Dedifferentiated amniotic fluid mesenchymal stem cell (primary cell): ENCODE measurements at regions not wholly inside any gene's neighbourhood (a gene's known extent, or its start where the extent isn't known, plus 50 kb on each side); places are given as distances from the start of the nearest gene placed in this dataset.
A peak's percentile ranks its signal among the peaks of the same experiment; 100 is the strongest.
"Not testable (repeated sequence)": the region's sequence is repeated elsewhere in the genome, so short reads cannot be mapped to it uniquely, and the experiment has no call there.

Experiments
- DNase-seq: peaks from one replicate; pipeline ENCODE4 v3.0.0-alpha.2; 2016; ENCODE audit errors: extremely low spot score

DNA sequence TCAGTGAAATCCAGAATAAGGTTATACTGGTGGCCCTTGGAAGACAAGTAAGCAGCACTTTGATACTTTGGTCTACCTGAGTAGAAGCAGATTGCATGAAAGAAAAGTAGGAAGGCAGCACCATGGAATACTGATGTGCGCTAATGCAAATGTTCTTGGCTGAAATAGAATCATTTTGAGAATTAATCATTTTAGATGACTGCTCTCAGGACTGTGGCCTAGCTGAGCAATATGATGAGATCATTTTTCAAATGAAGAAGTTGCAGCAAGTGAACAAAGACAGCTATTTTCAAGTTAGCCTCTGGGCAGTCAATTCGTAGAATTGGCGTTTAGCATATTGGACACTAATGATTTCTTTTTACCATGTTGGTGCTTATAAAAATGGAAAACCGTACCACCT, 483.5 kb downstream of the TMEM232 start:
- DNase-seq: no peak

DNA sequence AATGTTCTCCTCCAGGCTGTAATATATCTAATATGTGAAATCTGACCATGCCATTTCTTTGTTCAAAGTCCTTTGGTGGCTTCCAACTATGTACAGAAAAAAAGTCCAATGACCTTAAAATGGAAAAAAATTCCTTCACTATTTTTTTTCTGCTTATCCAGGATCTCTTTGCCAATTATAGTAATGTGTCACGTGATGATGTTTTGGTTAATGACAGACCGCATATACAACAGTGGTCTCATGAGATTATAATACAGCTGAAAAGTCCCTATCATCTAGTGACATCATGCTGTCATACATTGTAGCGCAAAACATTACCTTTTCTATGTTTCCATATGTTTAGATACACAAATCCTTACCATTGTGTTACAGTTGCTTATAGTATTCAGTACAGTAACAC, 477.6 kb downstream of the TMEM232 start:
- no peak for DNase-seq

DNA sequence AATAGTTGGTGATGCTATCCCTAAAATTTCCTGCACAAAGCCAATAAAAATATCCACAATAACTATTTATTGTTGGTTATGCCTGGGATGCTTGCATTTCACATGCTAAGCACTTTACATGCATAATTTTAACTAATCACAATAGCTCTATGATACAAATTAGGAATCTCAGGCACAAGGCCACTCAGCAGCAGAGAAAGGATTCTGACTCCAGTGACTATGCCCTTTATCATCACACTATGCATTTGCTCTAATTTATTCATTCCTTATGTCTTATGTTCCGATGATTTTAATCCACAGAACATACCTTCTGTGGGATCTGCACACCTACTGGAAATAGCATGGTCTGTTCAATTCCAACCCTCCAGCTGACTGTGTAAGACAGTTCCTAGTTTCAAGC, 476.1 kb downstream of the TMEM232 start:
- DNase-seq: no peak

DNA sequence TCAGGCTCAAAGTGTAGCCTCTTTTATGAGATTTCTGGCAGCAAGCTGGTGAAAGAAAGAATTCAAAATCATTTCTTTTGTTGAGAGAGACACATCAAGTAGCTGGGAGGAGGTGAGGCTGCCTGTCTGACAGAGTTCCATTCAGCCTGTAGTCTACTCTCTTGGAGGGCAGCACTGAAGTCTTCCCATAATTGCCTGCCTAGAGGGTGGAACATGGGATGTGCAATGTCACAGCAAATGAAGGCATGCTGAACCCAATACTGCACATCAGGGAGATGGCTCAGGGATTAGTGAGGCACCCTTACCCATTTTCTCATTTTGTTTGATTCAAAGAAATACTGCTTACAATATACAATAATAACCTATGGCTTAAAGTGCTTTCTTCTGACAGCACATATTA, 475.7 kb downstream of the TMEM232 start:
- DNase-seq: no peak

DNA sequence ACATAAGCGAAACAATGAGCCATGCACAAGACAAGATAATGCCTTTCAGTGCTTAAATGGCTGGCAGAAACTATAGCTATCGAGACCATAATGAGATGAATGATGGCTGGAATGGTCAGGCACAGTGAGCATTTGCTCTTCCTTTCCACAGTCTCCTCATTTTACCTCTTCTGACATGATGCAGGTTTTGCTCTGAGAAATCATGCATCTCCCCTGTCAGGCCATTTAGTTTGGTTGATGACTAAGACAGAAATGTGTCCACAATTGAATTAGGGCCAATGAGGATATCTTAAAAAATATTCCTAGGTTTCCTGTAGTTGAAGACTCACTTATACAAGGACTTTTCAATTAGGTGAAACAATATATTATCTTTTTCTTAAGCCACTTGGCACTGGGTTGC, 475.1 kb downstream of the TMEM232 start:
- no peak for DNase-seq

DNA sequence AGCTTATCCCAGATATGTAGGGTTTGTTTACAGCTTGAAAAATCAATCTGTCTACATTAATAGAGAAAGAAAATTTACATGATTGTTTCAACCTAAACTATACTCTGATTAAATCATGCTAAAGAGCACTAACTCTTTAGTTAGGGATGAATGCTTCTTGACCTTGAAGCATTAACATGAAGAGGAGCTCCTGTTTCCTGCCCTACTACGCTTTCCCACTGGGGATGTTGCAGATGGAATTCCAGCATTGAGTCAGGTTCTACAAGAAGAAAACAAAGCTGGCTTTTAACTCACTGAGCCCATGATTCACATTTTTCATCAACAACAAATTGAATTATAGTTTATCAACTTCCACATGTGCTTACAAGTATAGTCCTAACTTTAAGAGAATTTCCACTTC, 471.3 kb downstream of the TMEM232 start:
- DNase-seq: no peak

DNA sequence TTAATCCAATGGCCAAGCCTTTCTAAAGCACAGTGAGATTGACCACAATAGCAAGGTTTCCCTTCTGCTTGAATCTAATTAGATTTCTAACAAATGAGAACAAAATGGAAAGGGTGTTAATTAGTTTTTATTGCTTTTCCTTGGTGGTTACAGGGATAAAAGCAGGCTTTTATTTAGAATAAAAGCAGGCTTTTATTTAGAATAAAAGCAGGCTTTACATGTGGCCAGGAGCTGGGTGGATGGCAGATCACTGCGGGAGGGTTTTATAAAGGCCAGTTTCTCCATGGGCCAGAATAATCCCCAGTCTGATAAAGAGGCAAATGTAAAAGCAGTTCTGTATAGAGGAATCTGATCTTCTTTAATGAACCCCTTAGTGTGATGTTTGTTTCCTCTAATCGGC, 470.2 kb downstream of the TMEM232 start:
- DNase-seq: no peak

DNA sequence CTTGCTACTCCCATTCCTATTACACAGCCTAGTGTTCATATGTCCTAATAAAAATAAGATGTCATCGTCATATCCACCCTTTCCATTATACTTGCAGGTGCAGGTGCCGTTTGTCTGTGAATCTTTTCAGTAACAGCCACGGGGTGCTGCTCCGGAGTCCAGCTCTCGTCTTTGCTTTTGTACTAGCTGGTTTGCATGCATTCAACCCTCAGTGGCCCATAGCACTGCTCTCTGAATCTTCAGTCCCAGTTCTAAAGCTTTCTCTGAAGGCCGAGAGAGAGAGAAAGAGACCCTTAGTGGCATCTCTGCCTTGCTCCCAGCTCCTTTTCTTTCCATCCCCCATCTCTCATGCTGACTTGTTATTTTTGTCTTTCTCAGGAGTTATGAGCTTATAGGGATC, 468.5 kb downstream of the TMEM232 start:
- DNase-seq: no peak

DNA sequence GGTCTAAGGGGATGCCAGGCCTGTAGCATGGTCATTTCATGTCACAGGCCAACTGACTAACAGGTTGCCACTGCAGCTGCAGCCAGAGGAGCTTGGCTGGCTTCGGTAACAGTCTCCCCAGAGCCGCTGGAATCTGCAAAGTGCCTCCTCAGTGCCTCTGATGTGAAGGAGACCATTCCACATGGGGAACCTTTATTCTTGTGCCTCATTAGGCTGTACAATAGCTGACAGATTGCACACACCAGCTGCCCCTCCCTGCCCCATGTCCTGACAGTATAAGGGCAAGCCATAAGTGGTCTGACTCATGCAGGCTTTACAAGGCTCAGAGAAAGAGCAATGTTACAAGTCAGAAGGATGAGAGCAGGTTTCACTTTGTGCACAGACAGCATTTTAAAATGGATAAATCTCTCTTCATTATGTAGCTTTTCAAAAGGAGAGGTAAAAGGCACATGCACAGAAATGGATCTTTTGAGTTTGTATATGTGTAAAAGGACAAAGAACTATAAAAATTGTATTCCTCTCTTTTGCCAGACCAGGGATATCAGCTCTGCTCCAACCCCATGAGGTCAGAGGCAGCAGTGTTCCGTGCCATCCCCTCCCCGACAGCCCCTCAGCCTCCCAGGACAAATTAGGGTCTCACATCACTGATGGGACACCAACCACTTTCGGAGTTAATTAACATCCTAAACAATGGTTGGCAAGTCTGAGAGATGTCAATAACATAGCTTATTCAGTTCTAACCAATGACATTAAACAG, 467.8 kb downstream of the TMEM232 start:
- peak; percentile 70 for DNase-seq

DNA sequence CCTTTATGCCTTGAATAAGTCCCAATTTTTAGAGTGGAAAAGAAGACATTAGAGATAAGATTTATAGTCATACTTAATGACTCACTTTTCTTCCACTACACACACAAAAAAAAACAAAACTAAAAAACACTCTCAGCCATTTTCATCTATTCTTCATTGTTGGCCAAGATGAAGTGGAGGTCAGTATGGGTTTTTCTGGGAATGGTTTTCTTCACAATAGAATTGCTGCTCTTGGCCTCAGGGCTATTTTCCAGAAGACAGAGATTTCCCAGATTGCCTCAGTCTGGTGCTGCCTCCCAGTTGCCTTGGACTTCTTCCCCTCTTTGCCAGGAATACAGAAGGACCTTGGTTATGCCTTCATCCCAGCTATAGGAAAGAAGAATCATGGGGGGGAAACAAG, 463.7 kb downstream of the TMEM232 start:
- no peak for DNase-seq

DNA sequence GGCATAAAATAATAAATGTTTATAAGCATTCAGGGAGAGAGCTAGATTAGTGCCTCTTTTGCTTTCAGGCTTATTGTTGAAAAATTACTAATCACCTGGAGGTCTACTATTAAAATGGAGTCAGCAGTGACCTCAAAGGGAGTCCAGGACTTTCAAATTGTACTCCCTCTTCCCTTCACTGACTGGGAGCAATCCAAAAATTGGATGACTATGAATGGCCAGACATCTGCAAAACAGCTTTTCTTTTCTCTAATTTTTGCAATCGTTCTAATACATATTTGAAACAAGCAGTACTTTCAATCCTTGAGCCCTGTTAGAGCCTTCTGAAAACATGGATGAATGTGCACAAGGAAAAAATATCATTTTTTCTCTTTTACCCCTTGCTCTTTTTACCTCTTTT, 461.8 kb downstream of the TMEM232 start:
- DNase-seq: no peak

DNA sequence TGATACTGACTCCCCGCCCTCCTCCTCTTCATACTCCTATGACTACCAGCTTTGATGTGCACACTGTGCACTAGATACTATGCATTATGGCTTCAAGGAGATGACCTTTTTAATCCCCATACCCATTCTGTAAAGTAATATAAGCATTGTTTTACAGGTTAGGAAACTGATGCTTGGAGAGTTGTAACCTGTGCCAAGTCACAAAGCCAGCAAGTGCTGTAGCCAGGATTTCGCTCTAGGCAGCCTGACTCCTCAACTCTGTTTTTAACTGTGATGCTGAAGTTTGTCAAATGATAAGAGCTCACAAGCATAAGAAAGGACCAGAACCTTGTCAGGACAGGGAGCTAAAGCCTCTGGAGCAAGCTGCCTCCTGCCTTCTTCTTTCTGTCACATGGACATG, 461.3 kb downstream of the TMEM232 start:
- no peak for DNase-seq

DNA sequence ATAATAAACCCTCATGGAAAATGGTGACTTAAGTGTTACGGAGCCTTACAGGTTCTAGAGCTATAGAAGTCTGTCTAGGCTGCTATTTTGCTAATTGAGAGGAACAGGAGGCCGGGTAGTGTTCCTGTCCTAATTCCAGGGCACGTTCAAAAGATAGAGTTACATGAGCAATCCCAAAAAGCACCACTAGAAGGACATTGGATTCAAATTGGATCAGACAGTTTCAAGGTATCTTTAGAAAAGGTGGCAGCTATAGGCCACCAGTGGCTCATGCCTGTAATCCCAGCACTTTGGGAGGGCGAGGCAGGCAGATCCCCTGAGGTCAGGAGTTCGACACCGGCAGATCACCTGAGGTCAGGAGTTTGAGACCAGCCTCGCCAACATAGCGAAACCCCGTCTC, 458.8 kb downstream of the TMEM232 start:
- no peak for DNase-seq

DNA sequence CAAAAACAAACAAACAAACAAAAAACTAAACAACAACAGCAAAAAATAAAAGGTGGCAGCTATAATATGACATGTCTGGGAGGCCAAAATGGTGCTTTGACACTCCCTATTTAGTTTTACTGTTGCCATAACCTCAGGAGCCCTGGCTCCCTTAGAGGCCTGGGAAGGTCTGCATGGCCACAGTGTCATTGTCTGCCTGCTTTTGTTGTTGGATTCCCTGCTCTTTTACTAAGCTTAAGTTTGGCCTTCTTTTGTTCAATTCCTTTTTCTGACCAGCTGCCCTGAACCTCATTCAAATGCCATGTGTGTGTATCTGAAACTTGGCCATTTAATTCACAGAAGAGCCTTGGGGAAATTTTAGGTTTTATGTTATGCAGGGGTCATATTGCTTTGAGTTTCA, 458.2 kb downstream of the TMEM232 start:
- no peak for DNase-seq

DNA sequence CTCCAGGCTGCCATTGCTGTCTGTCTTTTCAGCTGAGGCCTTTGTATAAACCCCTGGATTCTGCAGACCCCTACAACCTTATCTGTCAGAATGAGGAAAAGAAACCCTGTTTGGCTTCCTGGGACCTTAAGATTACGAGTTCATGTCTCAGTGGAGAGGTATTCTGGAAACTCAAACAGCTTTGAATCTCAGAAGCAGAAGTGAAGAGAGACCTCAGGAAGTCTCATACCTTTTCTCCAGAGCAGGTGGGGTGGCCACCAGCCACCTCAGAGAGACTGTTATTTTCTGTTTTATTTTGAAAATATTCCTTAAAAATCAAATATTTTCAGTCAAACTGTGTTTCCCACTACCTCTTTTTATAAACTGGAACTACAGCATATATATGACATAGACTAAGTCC, 457.5 kb downstream of the TMEM232 start:
- DNase-seq: no peak

DNA sequence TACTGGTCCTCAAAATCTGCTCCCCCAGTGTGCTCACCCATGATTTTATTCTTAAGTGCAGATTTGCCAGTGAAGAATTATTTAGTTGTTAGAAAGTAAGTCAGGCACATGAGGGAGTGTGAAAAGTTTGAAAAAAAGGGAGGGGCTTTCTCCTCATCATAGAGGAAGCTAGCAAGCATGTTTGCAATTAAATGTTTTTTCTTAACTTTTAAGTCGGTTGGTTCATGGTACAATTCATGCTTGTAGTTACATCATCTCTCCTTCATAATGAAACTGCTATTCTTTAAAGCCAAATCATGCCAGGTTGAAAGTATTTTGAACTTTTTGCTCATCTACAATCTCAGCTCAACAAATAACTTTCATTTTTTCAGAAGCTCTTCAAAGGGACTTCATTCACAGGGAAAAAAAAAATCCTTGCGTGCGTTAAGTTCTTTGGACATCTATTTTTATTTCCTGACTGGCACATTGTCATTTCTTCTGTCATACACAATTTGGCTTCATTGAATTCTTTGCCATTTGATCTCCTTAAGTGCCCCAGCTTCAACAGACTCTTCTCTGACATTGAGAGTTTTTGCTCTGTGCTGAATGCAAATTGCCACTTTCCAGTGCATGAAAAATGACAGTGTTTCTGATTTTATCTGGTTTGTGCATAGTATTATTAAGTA, 456.9 kb downstream of the TMEM232 start:
- peak; percentile 35 for DNase-seq

DNA sequence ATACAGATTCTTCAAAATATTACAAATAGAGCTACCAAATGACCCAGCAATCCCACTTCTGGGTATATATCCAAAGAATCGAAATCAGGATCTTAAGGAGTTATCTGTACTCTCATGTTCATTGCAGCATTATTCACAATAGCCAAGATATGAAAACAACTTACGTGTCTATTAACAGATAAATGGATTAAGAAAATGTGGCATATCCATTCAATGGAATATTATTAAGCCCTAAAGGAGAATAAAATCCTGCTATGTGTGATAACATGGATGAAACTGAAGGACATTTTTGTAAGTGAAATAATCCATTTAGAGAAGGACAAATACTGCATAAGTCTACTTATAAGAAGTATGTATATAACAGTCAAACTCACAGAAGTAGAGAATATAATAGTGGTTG, 450.6 kb downstream of the TMEM232 start:
- no peak for DNase-seq

DNA sequence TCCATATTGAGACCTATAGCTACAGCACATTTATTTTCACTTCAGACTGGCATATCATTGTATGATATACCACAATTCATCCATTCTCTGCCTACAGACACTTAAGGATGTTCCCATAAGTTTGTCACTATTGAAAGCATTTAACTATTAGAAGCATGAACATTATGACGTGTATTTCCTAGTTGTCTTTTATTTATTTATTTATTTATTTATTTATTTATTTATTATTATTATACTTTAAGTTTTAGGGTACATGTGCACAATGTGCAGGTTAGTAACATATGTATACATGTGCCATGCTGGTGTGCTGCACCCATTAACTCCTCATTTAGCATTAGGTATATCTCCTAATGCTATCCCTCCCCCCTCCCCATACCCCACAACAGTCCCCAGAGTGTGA, 448.0 kb downstream of the TMEM232 start:
- not testable (repeated sequence) for DNase-seq

DNA sequence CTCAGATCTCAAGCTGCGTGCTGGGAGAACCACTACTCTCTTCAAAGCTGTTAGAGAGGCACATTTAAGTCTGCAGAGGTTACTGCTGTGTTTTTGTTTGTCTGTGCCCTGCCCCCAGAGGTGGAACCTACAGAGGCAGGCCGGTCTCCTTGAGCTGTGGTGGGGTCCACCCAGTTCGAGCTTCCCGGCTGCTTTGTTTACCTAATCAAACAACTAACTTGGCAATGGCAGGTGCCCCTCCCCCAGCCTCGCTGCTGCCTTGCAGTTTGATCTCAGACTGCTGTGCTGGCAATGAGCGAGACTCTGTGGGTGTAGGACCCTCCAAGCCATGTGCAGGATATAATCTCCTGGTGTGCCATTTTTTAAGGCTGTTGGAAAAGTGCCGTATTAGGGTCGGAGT, 442.4 kb downstream of the TMEM232 start:
- not testable (repeated sequence) for DNase-seq

DNA sequence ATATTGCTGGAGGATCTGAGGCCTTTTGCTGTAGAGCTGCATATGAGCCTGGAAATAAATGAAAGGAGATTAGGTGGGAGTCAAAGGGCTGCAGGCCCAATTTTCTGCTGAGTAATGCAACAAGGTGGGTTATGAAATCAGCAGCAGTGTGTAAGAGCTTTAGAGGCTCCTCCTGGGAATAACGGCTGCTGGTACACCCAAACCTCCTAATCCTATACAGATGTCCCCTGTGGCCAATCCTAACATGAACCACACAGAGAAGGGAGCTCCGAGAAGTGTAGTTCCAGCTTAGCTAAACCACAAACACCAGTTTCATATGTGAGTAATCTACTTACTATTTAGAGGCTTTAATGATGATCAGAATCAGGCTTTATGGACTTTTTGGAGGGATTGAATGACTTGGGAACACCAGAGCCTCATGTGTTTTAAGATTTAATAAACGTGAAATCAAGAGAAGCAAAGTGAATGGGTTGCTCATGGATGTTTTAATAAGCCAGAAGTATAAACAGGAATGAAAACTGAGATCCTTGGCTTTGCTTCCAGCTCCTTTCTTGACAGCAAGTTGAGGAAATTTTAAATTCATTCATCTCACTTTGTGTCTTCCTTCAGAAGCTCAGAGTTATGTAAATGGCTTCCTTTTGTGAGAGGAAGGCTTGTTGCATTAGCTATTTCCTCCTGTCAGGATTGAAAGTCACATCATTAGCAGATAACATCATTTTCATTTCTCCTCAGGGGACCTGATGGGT, 437.5 kb downstream of the TMEM232 start:
- DNase-seq: peak; percentile 81

DNA sequence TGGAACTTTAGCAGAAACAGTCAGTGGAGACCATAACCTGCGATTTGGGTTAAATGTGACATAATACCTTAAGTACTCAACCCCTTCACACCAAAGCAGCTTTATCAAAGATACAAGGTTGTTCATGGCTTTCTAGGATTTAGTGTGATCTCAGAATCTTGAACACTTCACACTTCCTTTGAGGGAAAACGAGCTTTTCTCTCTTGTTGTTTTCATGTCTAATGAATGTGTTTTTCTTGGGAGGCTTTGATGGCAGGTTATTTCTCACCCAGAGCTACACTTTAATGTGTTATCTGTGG, 437.0 kb downstream of the TMEM232 start:
- DNase-seq: no peak

DNA sequence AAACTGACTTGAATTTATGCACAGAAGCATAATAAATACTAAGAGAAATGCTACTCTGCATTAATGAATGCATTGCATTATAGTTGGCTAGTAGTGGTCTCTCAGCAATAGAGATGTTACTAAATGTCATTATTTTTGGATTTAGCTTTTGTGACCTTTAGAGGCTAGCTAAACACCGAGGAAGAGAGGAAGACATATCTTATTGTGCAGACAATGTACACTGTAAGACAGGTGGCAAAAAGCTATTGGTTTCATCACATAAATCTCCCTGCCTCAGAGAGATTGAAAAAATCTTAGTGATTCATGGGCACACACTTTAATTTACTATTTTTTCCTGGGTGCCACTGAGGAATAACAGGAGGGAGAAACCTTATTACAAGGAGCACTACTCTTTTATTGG, 435.9 kb downstream of the TMEM232 start:
- DNase-seq: no peak

DNA sequence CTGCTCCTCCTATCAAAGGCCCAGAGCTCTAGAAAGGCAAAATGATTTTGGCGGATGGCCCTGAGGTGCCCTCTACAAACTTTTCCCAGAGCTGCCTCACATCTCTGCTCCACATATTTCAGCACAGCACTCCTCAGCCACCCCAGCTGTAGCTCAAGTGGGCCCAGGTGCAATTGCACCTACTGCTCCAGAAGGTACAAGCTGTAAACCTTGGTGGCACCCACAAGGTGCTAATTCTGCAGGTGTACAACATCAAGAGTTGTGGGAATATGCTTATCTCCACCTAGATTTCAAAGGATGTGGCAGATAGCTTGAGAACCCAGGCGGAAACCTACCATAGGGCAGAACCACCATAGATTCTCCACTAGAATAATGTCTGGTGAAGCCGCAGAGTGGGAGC, 432.2 kb downstream of the TMEM232 start:
- DNase-seq: no peak
